GM12891 (cell line): ENCODE measurements at regions not wholly inside any gene's neighbourhood (a gene's known extent, or its start where the extent isn't known, plus 50 kb on each side); places are given as distances from the start of the nearest gene placed in this dataset.

ENCODE experiments used
- PAX5 ChIP-seq: IDR thresholded peaks from 2 replicates; pipeline ENCODE4 v1.6.1; 2011; ENCODE audit warnings: low read length, moderate library complexity, mild to moderate bottlenecking; ENCODE audit not compliant: insufficient read depth, severe bottlenecking
- POLR2A ChIP-seq: IDR thresholded peaks from 2 replicates; pipeline ENCODE4 v1.6.1; 2011; ENCODE audit warnings: low read depth, low read length, control low read depth
- POLR2AphosphoS5 ChIP-seq: IDR thresholded peaks from 2 replicates; pipeline ENCODE4 v1.6.1; 2011; ENCODE audit warnings: low read depth, low read length, control low read depth
- POU2F2 ChIP-seq: IDR thresholded peaks from 2 replicates; pipeline ENCODE4 v1.6.1; 2011; ENCODE audit warnings: low read depth, mild to moderate bottlenecking, control low read depth, low read length, moderate library complexity
- SPI1 ChIP-seq: IDR thresholded peaks from 2 replicates; pipeline ENCODE4 v1.6.1; 2011; ENCODE audit warnings: low read depth, low read length, control low read depth
- TAF1 ChIP-seq: IDR thresholded peaks from 2 replicates; pipeline ENCODE4 v1.6.1; 2011; ENCODE audit warnings: low read depth, low read length, control low read depth

GRCh38 chr4:57498251-57498650, 388.1 kb upstream of the IGFBP7 start:
- TF ChIP-seq POLR2AphosphoS5, result no peak
- TF ChIP-seq POLR2A, result no peak
- TF ChIP-seq TAF1, result no peak
- TF ChIP-seq SPI1, result no peak
- TF ChIP-seq POU2F2, result no peak
- TF ChIP-seq PAX5, result no peak
